H9 (cell line): ENCODE measurements at regions not wholly inside any gene's neighbourhood (a gene's known extent, or its start where the extent isn't known, plus 50 kb on each side); places are given as distances from the start of the nearest gene placed in this dataset.
"Not testable (repeated sequence)": the region's sequence is repeated elsewhere in the genome, so short reads cannot be mapped to it uniquely, and the experiment has no call there.

Experiments used
- DNase-seq: peaks from one replicate; pipeline ENCODE4 v3.0.0-alpha.2; 2017
- H2AFZ ChIP-seq: one replicate; pipeline ENCODE4 v1.6.1; 2013; ENCODE audit warnings: mild to moderate bottlenecking, low read length, control low read depth, moderate library complexity
- H2AK5ac ChIP-seq: 2 replicates; pipeline ENCODE4 v1.6.1; 2013; ENCODE audit warnings: low read length, control low read depth, mixed read lengths; ENCODE audit not compliant: insufficient read length
- H2BK120ac ChIP-seq: one replicate; pipeline ENCODE4 v1.6.1; 2013; ENCODE audit warnings: low read depth, mild to moderate bottlenecking, low read length, control low read depth, inconsistent platforms; ENCODE audit not compliant: poor library complexity, severe bottlenecking
- H2BK12ac ChIP-seq: 2 replicates; pipeline ENCODE4 v1.6.1; 2013; ENCODE audit warnings: low read length, control low read depth, mixed read lengths, low read depth; ENCODE audit not compliant: insufficient read length
- H2BK15ac ChIP-seq: 2 replicates; pipeline ENCODE4 v1.6.1; 2013; ENCODE audit warnings: low read depth, low read length, control low read depth
- H2BK20ac ChIP-seq: one replicate; pipeline ENCODE4 v1.6.1; 2013; ENCODE audit warnings: low read depth, mild to moderate bottlenecking, low read length, control low read depth, inconsistent platforms; ENCODE audit not compliant: poor library complexity, severe bottlenecking
- H2BK5ac ChIP-seq: 2 replicates; pipeline ENCODE4 v1.6.1; 2013; ENCODE audit warnings: low read length, control low read depth, mixed read lengths; ENCODE audit not compliant: insufficient read length
- H3K14ac ChIP-seq: 2 replicates; pipeline ENCODE4 v1.6.1; 2013; ENCODE audit warnings: low read length, control low read depth; ENCODE audit not compliant: insufficient read depth
- H3K18ac ChIP-seq: 2 replicates; pipeline ENCODE4 v1.6.1; 2013; ENCODE audit warnings: low read depth, mild to moderate bottlenecking, mixed read lengths, low read length, control low read depth; ENCODE audit not compliant: insufficient read length
- H3K23ac ChIP-seq: 2 replicates; pipeline ENCODE4 v1.6.1; 2013; ENCODE audit warnings: low read length, control low read depth, mixed read lengths, low read depth; ENCODE audit not compliant: insufficient read length
- H3K23me2 ChIP-seq: 2 replicates; pipeline ENCODE4 v1.6.1; 2013; ENCODE audit warnings: low read depth, mild to moderate bottlenecking, mixed read lengths, low read length, control low read depth; ENCODE audit not compliant: insufficient read length, poor library complexity, severe bottlenecking
- H3K27ac ChIP-seq: 2 replicates; pipeline ENCODE4 v1.5.1; 2013; ENCODE audit warnings: low read length, control low read depth, mixed read lengths, low read depth; ENCODE audit not compliant: insufficient read length
- H3K27me3 ChIP-seq: 2 replicates; pipeline ENCODE4 v1.6.1; 2013; ENCODE audit warnings: low read length, control low read depth, inconsistent platforms; ENCODE audit not compliant: insufficient read depth
- H3K4ac ChIP-seq: 2 replicates; pipeline ENCODE4 v1.6.1; 2013; ENCODE audit warnings: low read depth, mild to moderate bottlenecking, control low read depth, inconsistent platforms, low read length, moderate library complexity
- H3K4me1 ChIP-seq: 2 replicates; pipeline ENCODE4 v1.6.1; 2013; ENCODE audit warnings: low read length, control low read depth, inconsistent platforms; ENCODE audit not compliant: insufficient read depth
- H3K4me2 ChIP-seq: 2 replicates; pipeline ENCODE4 v1.6.1; 2013; ENCODE audit warnings: low read length, control low read depth, mixed read lengths; ENCODE audit not compliant: insufficient read length, insufficient read depth
- H3K56ac ChIP-seq: 2 replicates; pipeline ENCODE4 v1.6.1; 2013; ENCODE audit warnings: low read depth, mild to moderate bottlenecking, mixed read lengths, low read length, control low read depth; ENCODE audit not compliant: insufficient read length
- H3K79me1 ChIP-seq: 2 replicates; pipeline ENCODE4 v1.6.1; 2013; ENCODE audit warnings: low read depth, mild to moderate bottlenecking, moderate library complexity, low read length, control low read depth, inconsistent platforms; ENCODE audit not compliant: insufficient read depth, poor library complexity, severe bottlenecking
- H3K79me2 ChIP-seq: 2 replicates; pipeline ENCODE4 v1.6.1; 2013; ENCODE audit warnings: low read length, control low read depth, inconsistent platforms; ENCODE audit not compliant: insufficient read depth
- H3K9ac ChIP-seq: 2 replicates; pipeline ENCODE4 v1.6.1; 2013; ENCODE audit warnings: low read length, control low read depth, mixed read lengths; ENCODE audit not compliant: insufficient read length; ENCODE audit errors: extremely low read depth
- H3K9me3 ChIP-seq: one replicate; pipeline ENCODE4 v1.6.1; 2013; ENCODE audit warnings: low read depth, low read length, inconsistent platforms; ENCODE audit not compliant: control insufficient read depth
- H3T11ph ChIP-seq: one replicate; pipeline ENCODE4 v1.6.1; 2013; ENCODE audit warnings: mild to moderate bottlenecking, low read length, control low read depth, inconsistent platforms
- H4K20me1 ChIP-seq: one replicate; pipeline ENCODE4 v1.6.1; 2013; ENCODE audit not compliant: control insufficient read depth, insufficient read length, insufficient read depth
- H4K5ac ChIP-seq: 2 replicates; pipeline ENCODE4 v1.6.1; 2013; ENCODE audit warnings: low read depth, mild to moderate bottlenecking, mixed read lengths, low read length, control low read depth; ENCODE audit not compliant: insufficient read length
- H4K8ac ChIP-seq: replicated peaks from 2 replicates; pipeline ENCODE4 v1.6.1; 2013; ENCODE audit warnings: low read length, control low read depth, mixed read lengths, low read depth; ENCODE audit not compliant: insufficient read length
- H4K91ac ChIP-seq: 2 replicates; pipeline ENCODE4 v1.6.1; 2013; ENCODE audit warnings: low read depth, mild to moderate bottlenecking, moderate library complexity, mixed read lengths, low read length, control low read depth; ENCODE audit not compliant: insufficient read length
- H3K27ac Mint-ChIP-seq, 3 experiments: 2 replicates in 2 of 3; 3 replicates in 1 of 3; pipeline ENCODE4 v1.8.0; 2020 to 2021; ENCODE audit warnings: mixed read lengths in 3 of 3, mild to moderate bottlenecking in 1 of 3, moderate library complexity in 1 of 3
- H3K27me3 Mint-ChIP-seq: 2 replicates; pipeline ENCODE4 v1.8.0; 2021; ENCODE audit warnings: low read depth, mild to moderate bottlenecking, moderate library complexity, mixed read lengths
- H3K36me3 Mint-ChIP-seq, 3 experiments: 2 replicates in 2 of 3; 3 replicates in 1 of 3; pipeline ENCODE4 v1.8.0; 2020 to 2021; ENCODE audit warnings: low read depth in 3 of 3, mixed read lengths in 3 of 3; ENCODE audit not compliant: insufficient read depth in 1 of 3
- H3K4me1 Mint-ChIP-seq, 2 experiments: 2 replicates each; pipeline ENCODE4 v1.8.0; 2020; ENCODE audit warnings: mixed read lengths in 2 of 2
- H3K4me3 Mint-ChIP-seq, 2 experiments: 2 replicates in 1 of 2; 3 replicates in 1 of 2; pipeline ENCODE4 v1.8.0; 2020 to 2021; ENCODE audit warnings: mild to moderate bottlenecking in 2 of 2, mixed read lengths in 2 of 2, moderate library complexity in 1 of 2
- H3K9me3 Mint-ChIP-seq, 2 experiments: 2 replicates in 1 of 2; 3 replicates in 1 of 2; pipeline ENCODE4 v1.8.0; 2020; ENCODE audit warnings: mild to moderate bottlenecking in 2 of 2, mixed read lengths in 2 of 2, moderate library complexity in 1 of 2
- WGBS: extraction: QIAGEN DNeasy Blood & Tissue Kit; methylation state at CpG from one replicate; pipeline ENCODE4 v1.1.7; 2013; ENCODE audit warnings: missing lambda C conversion rate, low lambda C conversion rate, mixed read lengths; ENCODE audit not compliant: insufficient read length; ENCODE audit errors: extremely low coverage; 5-methylcytosine and 5-hydroxymethylcytosine counted together
- TF ChIP-seq, protein P1 (sequence below): fragments of 200-600 bp; sonication (generic); conservative IDR thresholded peaks from 3 replicates; pipeline ENCODE4 v1.8.0; 2021; ENCODE audit warnings: antibody characterized with exemption, mild to moderate bottlenecking

DNA sequence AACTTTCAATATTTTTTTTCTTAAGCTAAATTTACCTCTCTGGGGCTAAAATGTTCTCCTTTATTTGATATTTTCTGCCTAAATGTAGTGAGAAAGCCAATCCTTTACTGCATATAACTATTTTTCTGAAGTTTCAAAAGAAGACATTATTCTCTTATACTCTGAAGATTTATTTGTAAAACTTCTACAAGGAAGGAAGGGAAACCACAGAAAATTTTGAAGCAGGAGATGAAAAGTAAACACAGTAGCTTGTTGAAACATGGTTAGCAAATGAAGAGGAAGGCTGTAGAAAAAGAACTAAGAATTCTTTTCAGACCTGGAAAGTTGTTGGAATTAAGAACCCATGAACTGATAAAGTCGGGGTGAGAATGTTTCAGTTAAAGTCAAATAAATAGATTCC is 330.3 kb downstream of the HGF start:
- Mint-ChIP-seq H3K27ac (no peak overlapping the region), H3K4me1 (no peaks in the 10 kb centered on the region), H3K27me3 (no peaks in the 10 kb centered on the region; the same call in 1 of the 2 replicates), H3K4me3 (no peak overlapping the region), H3K36me3 (peaks cover 0 to 5% (median 4%) of the 10 kb centered on the region in 3 experiments; a peak in 5 of 7 replicates), H3K9me3 (peaks cover 3 to 4% of the 10 kb centered on the region in 2 experiments; a peak in 4 of 5 replicates)
- Histone ChIP-seq H4K91ac (no peak overlapping the region), H3K4ac (no peak overlapping the region), H3K18ac (no peak overlapping the region), H3K4me2 (no peak overlapping the region), H3T11ph (no peak overlapping the region), H3K56ac (no peak overlapping the region), H2AK5ac (no peak overlapping the region), H3K23me2 (no peaks in the 10 kb centered on the region), H3K9me3 (no peaks in the 10 kb centered on the region), H2AFZ (no peak overlapping the region), H2BK12ac (no peak overlapping the region), H2BK5ac (no peak overlapping the region), H2BK15ac (no peak overlapping the region), H3K79me1 (no peaks in the 10 kb centered on the region), H2BK20ac (no peak overlapping the region), H3K27ac (no peak overlapping the region), H4K5ac (no peak overlapping the region), H3K9ac (no peak overlapping the region), H3K79me2 (no peaks in the 10 kb centered on the region), H3K27me3 (no peaks in the 10 kb centered on the region), H2BK120ac (no peak overlapping the region), H4K20me1 (no peaks in the 10 kb centered on the region), H3K4me1 (no peaks in the 10 kb centered on the region), H4K8ac (no peak overlapping the region), H3K14ac (no peak overlapping the region), H3K23ac (no peak overlapping the region)
- DNase-seq: no peak
- TF ChIP-seq, protein P1, sequence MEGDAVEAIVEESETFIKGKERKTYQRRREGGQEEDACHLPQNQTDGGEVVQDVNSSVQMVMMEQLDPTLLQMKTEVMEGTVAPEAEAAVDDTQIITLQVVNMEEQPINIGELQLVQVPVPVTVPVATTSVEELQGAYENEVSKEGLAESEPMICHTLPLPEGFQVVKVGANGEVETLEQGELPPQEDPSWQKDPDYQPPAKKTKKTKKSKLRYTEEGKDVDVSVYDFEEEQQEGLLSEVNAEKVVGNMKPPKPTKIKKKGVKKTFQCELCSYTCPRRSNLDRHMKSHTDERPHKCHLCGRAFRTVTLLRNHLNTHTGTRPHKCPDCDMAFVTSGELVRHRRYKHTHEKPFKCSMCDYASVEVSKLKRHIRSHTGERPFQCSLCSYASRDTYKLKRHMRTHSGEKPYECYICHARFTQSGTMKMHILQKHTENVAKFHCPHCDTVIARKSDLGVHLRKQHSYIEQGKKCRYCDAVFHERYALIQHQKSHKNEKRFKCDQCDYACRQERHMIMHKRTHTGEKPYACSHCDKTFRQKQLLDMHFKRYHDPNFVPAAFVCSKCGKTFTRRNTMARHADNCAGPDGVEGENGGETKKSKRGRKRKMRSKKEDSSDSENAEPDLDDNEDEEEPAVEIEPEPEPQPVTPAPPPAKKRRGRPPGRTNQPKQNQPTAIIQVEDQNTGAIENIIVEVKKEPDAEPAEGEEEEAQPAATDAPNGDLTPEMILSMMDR: no peak
- no CpG with 5 or more reads among the region's 1 CpG for WGBS

DNA sequence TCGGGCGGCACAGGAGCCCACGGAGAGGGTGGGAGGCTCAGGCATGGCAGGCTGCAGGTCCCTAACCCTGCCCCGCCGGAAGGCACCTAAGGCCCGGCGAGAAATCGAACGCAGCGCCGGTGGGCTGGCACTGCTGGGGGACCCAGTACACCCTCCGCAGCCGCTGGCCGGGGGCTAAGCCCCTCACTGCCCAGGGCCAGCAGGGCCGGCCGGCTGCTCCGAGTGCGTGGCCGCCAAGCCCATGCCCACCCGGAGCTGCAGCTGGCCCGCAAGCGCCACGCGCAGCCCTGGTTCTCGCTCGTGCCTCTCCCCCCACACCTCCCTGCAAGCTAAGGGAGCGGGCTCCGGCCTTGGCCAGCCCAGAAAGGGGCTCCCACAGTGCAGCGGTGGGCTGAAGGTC is 332.7 kb downstream of the HGF start:
- H3K4me1 Mint-ChIP-seq, H2AFZ ChIP-seq, H3K36me3 Mint-ChIP-seq, DNase-seq, H4K8ac ChIP-seq, H3K56ac ChIP-seq, H3K27me3 ChIP-seq, H3K14ac ChIP-seq, H4K20me1 ChIP-seq, H3K23me2 ChIP-seq, H2BK12ac ChIP-seq, H3K4me1 ChIP-seq, H3K4me3 Mint-ChIP-seq, H3K79me2 ChIP-seq, H3K4me2 ChIP-seq, H2BK120ac ChIP-seq, H3K18ac ChIP-seq, H2BK15ac ChIP-seq, H2BK20ac ChIP-seq, H3K27ac ChIP-seq, H3K27me3 Mint-ChIP-seq, H3K27ac Mint-ChIP-seq, H3K9me3 Mint-ChIP-seq, H3K23ac ChIP-seq, H4K5ac ChIP-seq, H2BK5ac ChIP-seq, H2AK5ac ChIP-seq, H3T11ph ChIP-seq, H3K9me3 ChIP-seq, H3K4ac ChIP-seq, H3K9ac ChIP-seq, H4K91ac ChIP-seq, H3K79me1 ChIP-seq: not testable (repeated sequence)
- no CpG with 5 or more reads among the region's 29 CpGs for WGBS
